GM23338 (cell line): ENCODE measurements at regions not wholly inside any gene's neighbourhood (a gene's known extent, or its start where the extent isn't known, plus 50 kb on each side); places are given as distances from the start of the nearest gene placed in this dataset.

Experiments used
- ATAC-seq: fragments of 200-7000 bp; cut with Tn5 transposase; 3 replicates; pipeline ENCODE4 v1.9.1; 2020
- DNase-seq: peaks from one replicate; pipeline ENCODE4 v3.0.0-alpha.2; 2015; ENCODE audit warnings: low spot score
- H2AFZ ChIP-seq: fragments of 200-600 bp; sonication (generic); 2 replicates; pipeline ENCODE4 v1.8.0; 2016; ENCODE audit warnings: antibody characterized with exemption, mild to moderate bottlenecking, moderate library complexity
- H3F3A ChIP-seq: fragments of 200-600 bp; sonication (generic); replicated peaks from 2 replicates; pipeline ENCODE4 v1.8.0; 2017; ENCODE audit warnings: antibody characterized with exemption, mixed run types, low read depth
- H3K27ac ChIP-seq: fragments of 200-600 bp; sonication (generic); 2 replicates; pipeline ENCODE4 v1.6.1; 2016; ENCODE audit warnings: low read depth
- H3K27me3 ChIP-seq: fragments of 200-600 bp; sonication (generic); 2 replicates; pipeline ENCODE4 v1.8.0; 2016; ENCODE audit warnings: mild to moderate bottlenecking, mixed run types, moderate library complexity; ENCODE audit not compliant: insufficient read depth
- H3K36me3 ChIP-seq: fragments of 200-600 bp; sonication (generic); 2 replicates; pipeline ENCODE4 v1.8.0; 2016; ENCODE audit warnings: mild to moderate bottlenecking; ENCODE audit not compliant: insufficient read depth
- H3K4me1 ChIP-seq: fragments of 200-600 bp; sonication (generic); 2 replicates; pipeline ENCODE4 v1.8.0; 2016; ENCODE audit warnings: mild to moderate bottlenecking, moderate library complexity; ENCODE audit not compliant: insufficient read depth
- H3K4me2 ChIP-seq: fragments of 200-600 bp; sonication (generic); 2 replicates; pipeline ENCODE4 v1.7.1; 2017; ENCODE audit warnings: mixed run types
- H3K4me3 ChIP-seq: fragments of 200-600 bp; sonication (generic); 2 replicates; pipeline ENCODE4 v1.6.1; 2016; ENCODE audit warnings: mixed run types
- H3K79me2 ChIP-seq: fragments of 200-600 bp; sonication (generic); replicated peaks from 2 replicates; pipeline ENCODE4 v1.8.0; 2017; ENCODE audit warnings: mild to moderate bottlenecking; ENCODE audit not compliant: insufficient read depth
- H3K9me2 ChIP-seq: fragments of 200-600 bp; sonication (generic); 2 replicates; pipeline ENCODE4 v1.8.0; 2017; ENCODE audit not compliant: insufficient read depth
- H4K20me1 ChIP-seq: fragments of 200-600 bp; sonication (generic); replicated peaks from 2 replicates; pipeline ENCODE4 v1.8.0; 2017; ENCODE audit warnings: mild to moderate bottlenecking; ENCODE audit not compliant: insufficient read depth
- H3K27ac Mint-ChIP-seq: 2 replicates; pipeline ENCODE4 v1.8.0; 2020; ENCODE audit warnings: inconsistent platforms, mild to moderate bottlenecking, moderate library complexity, mixed read lengths
- H3K27me3 Mint-ChIP-seq: 3 replicates; pipeline ENCODE4 v1.8.0; 2022; ENCODE audit warnings: low read depth, mild to moderate bottlenecking, moderate library complexity, mixed read lengths, inconsistent platforms; ENCODE audit not compliant: insufficient read depth, poor library complexity
- H3K36me3 Mint-ChIP-seq: 3 replicates; pipeline ENCODE4 v1.8.0; 2021; ENCODE audit warnings: low read depth, mild to moderate bottlenecking, inconsistent platforms, moderate library complexity, mixed read lengths
- H3K4me1 Mint-ChIP-seq: 3 replicates; pipeline ENCODE4 v1.8.0; 2020; ENCODE audit warnings: mild to moderate bottlenecking, inconsistent platforms, mixed read lengths
- H3K4me3 Mint-ChIP-seq: 3 replicates; pipeline ENCODE4 v1.8.0; 2021; ENCODE audit warnings: moderate library complexity, mild to moderate bottlenecking, inconsistent platforms, mixed read lengths
- H3K9me3 Mint-ChIP-seq: 3 replicates; pipeline ENCODE4 v1.8.0; 2020; ENCODE audit warnings: moderate library complexity, mild to moderate bottlenecking, inconsistent platforms, mixed read lengths
- CREB1 ChIP-seq: fragments of 250-450 bp; sonication (Bioruptor Pico); IDR thresholded peaks from 2 replicates; pipeline ENCODE4 v1.5.0; 2020; ENCODE audit warnings: low read depth, mild to moderate bottlenecking, moderate library complexity
- EZH2 ChIP-seq: fragments of 200-600 bp; sonication (generic); IDR thresholded peaks from one replicate; pipeline ENCODE4 v1.8.0; 2017; ENCODE audit warnings: antibody characterized with exemption, mild to moderate bottlenecking, low read depth; ENCODE audit not compliant: unreplicated experiment
- EZH2phosphoT487 ChIP-seq: fragments of 200-600 bp; sonication (generic); IDR thresholded peaks from one replicate; pipeline ENCODE4 v1.8.1; 2018; ENCODE audit warnings: antibody characterized with exemption; ENCODE audit not compliant: unreplicated experiment
- JUNB ChIP-seq: IDR thresholded peaks from one replicate; pipeline ENCODE4 v1.6.1; 2016; ENCODE audit warnings: antibody characterized with exemption; ENCODE audit not compliant: unreplicated experiment
- NANOG ChIP-seq: IDR thresholded peaks from 2 replicates; pipeline ENCODE4 v1.6.1; 2016; ENCODE audit warnings: antibody characterized with exemption, borderline replicate concordance
- POLR2AphosphoS5 ChIP-seq: IDR thresholded peaks from 2 replicates; pipeline ENCODE4 v1.6.1; 2016; ENCODE audit warnings: antibody characterized with exemption, low read depth
- STAT1 ChIP-seq: IDR thresholded peaks from one replicate; pipeline ENCODE4 v1.6.1; 2016; ENCODE audit warnings: antibody characterized with exemption; ENCODE audit not compliant: unreplicated experiment
- ZNF114 ChIP-seq: fragments of 250-450 bp; sonication (Bioruptor Pico); IDR thresholded peaks from 2 replicates; pipeline ENCODE4 v1.5.0; 2020; ENCODE audit warnings: mild to moderate bottlenecking, moderate library complexity
- ZNF331 ChIP-seq: fragments of 250-450 bp; sonication (Bioruptor Pico); IDR thresholded peaks from 2 replicates; pipeline ENCODE4 v1.5.0; 2020; ENCODE audit warnings: low read depth, mild to moderate bottlenecking, moderate library complexity
- TF ChIP-seq, protein P1 (sequence below), 2 experiments: fragments of 200-600 bp in 1 of 2; sonication (generic) in 1 of 2; conservative IDR thresholded peaks; 2 replicates each; pipeline versions ENCODE4 v1.5.1 to v1.6.1; 2016 to 2017; ENCODE audit warnings: antibody characterized with exemption in 2 of 2, low read depth in 2 of 2, mild to moderate bottlenecking in 2 of 2, moderate library complexity in 1 of 2
- TF ChIP-seq, protein P2 (sequence below): IDR thresholded peaks from 2 replicates; pipeline ENCODE4 v1.6.1; 2016; ENCODE audit warnings: antibody characterized with exemption
- TF ChIP-seq, protein P3 (sequence below): IDR thresholded peaks from one replicate; pipeline ENCODE4 v1.6.1; 2018; ENCODE audit warnings: antibody characterized with exemption; ENCODE audit not compliant: unreplicated experiment

DNA sequence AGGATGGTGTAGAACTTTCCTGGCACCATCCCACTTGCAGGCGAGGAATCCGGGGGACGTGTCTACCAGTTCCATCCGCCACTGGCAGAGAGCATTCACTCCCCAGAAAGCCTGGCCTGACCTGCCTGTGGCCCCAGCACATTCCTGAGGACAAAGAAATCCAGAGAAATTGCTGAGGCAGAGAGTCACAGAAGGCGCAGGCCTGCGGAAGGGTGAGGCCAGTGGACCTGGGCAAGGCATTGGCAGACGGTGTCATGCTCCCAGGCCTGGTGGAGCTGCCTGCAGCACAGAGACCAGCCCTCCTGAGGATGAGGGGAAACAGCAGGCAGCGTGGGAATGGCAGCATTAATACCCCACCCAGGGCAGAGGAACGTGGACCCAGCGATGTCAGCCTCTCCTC is 81.2 kb upstream of the F3 start (continued):
- TF ChIP-seq, protein P1, sequence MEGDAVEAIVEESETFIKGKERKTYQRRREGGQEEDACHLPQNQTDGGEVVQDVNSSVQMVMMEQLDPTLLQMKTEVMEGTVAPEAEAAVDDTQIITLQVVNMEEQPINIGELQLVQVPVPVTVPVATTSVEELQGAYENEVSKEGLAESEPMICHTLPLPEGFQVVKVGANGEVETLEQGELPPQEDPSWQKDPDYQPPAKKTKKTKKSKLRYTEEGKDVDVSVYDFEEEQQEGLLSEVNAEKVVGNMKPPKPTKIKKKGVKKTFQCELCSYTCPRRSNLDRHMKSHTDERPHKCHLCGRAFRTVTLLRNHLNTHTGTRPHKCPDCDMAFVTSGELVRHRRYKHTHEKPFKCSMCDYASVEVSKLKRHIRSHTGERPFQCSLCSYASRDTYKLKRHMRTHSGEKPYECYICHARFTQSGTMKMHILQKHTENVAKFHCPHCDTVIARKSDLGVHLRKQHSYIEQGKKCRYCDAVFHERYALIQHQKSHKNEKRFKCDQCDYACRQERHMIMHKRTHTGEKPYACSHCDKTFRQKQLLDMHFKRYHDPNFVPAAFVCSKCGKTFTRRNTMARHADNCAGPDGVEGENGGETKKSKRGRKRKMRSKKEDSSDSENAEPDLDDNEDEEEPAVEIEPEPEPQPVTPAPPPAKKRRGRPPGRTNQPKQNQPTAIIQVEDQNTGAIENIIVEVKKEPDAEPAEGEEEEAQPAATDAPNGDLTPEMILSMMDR (conservative IDR thresholded peaks at IDR 0.05; ENCODE audit: low read depth in 2 of 2): no peak
- TF ChIP-seq POLR2AphosphoS5: no peak
- no peak for TF ChIP-seq EZH2phosphoT487
- no peak for TF ChIP-seq CREB1 (CRISPR knock-in tag)
- TF ChIP-seq, protein P2, sequence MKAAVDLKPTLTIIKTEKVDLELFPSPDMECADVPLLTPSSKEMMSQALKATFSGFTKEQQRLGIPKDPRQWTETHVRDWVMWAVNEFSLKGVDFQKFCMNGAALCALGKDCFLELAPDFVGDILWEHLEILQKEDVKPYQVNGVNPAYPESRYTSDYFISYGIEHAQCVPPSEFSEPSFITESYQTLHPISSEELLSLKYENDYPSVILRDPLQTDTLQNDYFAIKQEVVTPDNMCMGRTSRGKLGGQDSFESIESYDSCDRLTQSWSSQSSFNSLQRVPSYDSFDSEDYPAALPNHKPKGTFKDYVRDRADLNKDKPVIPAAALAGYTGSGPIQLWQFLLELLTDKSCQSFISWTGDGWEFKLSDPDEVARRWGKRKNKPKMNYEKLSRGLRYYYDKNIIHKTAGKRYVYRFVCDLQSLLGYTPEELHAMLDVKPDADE: no peak
- TF ChIP-seq, protein P3, sequence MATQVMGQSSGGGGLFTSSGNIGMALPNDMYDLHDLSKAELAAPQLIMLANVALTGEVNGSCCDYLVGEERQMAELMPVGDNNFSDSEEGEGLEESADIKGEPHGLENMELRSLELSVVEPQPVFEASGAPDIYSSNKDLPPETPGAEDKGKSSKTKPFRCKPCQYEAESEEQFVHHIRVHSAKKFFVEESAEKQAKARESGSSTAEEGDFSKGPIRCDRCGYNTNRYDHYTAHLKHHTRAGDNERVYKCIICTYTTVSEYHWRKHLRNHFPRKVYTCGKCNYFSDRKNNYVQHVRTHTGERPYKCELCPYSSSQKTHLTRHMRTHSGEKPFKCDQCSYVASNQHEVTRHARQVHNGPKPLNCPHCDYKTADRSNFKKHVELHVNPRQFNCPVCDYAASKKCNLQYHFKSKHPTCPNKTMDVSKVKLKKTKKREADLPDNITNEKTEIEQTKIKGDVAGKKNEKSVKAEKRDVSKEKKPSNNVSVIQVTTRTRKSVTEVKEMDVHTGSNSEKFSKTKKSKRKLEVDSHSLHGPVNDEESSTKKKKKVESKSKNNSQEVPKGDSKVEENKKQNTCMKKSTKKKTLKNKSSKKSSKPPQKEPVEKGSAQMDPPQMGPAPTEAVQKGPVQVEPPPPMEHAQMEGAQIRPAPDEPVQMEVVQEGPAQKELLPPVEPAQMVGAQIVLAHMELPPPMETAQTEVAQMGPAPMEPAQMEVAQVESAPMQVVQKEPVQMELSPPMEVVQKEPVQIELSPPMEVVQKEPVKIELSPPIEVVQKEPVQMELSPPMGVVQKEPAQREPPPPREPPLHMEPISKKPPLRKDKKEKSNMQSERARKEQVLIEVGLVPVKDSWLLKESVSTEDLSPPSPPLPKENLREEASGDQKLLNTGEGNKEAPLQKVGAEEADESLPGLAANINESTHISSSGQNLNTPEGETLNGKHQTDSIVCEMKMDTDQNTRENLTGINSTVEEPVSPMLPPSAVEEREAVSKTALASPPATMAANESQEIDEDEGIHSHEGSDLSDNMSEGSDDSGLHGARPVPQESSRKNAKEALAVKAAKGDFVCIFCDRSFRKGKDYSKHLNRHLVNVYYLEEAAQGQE: no peak
- TF ChIP-seq EZH2: no peak
- TF ChIP-seq JUNB: no peak
- TF ChIP-seq ZNF114: no peak
- TF ChIP-seq STAT1: no peak

DNA sequence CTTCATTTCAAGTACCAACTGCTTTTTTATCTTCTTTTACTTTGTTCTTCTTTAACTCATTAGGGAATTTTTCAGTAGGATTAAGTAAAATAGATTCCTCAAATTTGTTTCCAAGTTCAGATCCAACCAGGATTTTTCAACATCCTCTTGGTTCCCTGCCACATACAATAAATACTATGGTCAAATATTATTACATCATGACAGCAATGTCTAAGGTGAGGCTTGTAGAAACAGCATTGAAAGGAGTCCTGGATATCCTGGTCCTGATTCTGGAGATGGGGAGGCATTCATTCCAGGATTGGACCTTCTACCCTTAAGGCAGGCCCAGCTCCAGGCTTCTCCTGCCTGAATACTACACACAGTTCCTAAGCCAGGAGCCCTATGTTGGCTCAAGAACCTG is 80.2 kb upstream of the F3 start:
- Histone ChIP-seq H2AFZ (no peak overlapping the region), H4K20me1 (no peaks in the 10 kb centered on the region), H3K27me3 (no peaks in the 10 kb centered on the region), H3K4me3 (no peak overlapping the region), H3K79me2 (no peaks in the 10 kb centered on the region), H3K4me2 (no peak overlapping the region), H3K9me2 (peaks cover 7% of the 10 kb centered on the region), H3K27ac (no peak overlapping the region), H3F3A (0 out of 2 replicates have a peak, but pooled peaks cover 6% of the 10 kb centered on the region), H3K4me1 (peaks cover 27% of the 10 kb centered on the region), H3K36me3 (no peaks in the 10 kb centered on the region; the same call in 1 of the 2 replicates)
- peaks cover 5% of the 10 kb centered on the region; the same call in 1 of the 3 replicates for H3K36me3 Mint-ChIP-seq
- H3K4me1 Mint-ChIP-seq: peaks cover 56% of the 10 kb centered on the region
- H3K9me3 Mint-ChIP-seq: peaks cover 10% of the 10 kb centered on the region
- H3K27ac Mint-ChIP-seq: no peak overlapping the region
- ATAC-seq (no peak), DNase-seq (no peak)
- H3K27me3 Mint-ChIP-seq: peaks cover 13% of the 10 kb centered on the region
- no peak overlapping the region for H3K4me3 Mint-ChIP-seq
- TF ChIP-seq, protein P1 (conservative IDR thresholded peaks at IDR 0.05; ENCODE audit: low read depth in 2 of 2): no peak
- TF ChIP-seq JUNB: no peak
- no peak for TF ChIP-seq ZNF331
- TF ChIP-seq, protein P2: no peak
- no peak for TF ChIP-seq EZH2
- TF ChIP-seq, protein P3: no peak
- no peak for TF ChIP-seq NANOG
